ENCODE measurements at regions not wholly inside any gene's neighbourhood (a gene's known extent, or its start where the extent isn't known, plus 50 kb on each side); places are given as distances from the start of the nearest gene placed in this dataset.

GRCh38 chr5:124072570-124072969, 560.6 kb downstream of the CSNK1G3 start:
- Histone ChIP-seq H3K4ac (replicated peaks; ENCODE audit: insufficient read length, low read depth, low read length) (no peak overlapping the region), H3K18ac (ENCODE audit: extremely low read depth, low read length) (no peak overlapping the region), H2AK5ac (ENCODE audit: low read depth, low read length) (no peak overlapping the region), H3K79me2 (ENCODE audit: control insufficient read depth in 1 of 2, insufficient read depth in 2 of 2, low read length in 2 of 2) (no peaks in the 10 kb centered on the region), H4K8ac (ENCODE audit: extremely low read depth, insufficient read depth, low read length) (no peak overlapping the region), H3K14ac (ENCODE audit: insufficient read length) (no peak overlapping the region), H3K27ac (ENCODE audit: low read depth, low read length) (no peak overlapping the region), H3K23me2 (ENCODE audit: low read depth, low read length) (no peaks in the 10 kb centered on the region), H3K27me3 (replicated peaks in 1 of 4; ENCODE audit: control insufficient read depth in 3 of 4, extremely low read depth in 1 of 4, insufficient read depth in 3 of 4, low read length in 3 of 4) (no peaks in the 10 kb centered on the region), H3K79me1 (ENCODE audit: low read depth, low read length) (no peaks in the 10 kb centered on the region), H2BK15ac (ENCODE audit: low read length) (no peak overlapping the region), H4K91ac (replicated peaks; ENCODE audit: insufficient read length, low read length) (no peak overlapping the region), H3K56ac (replicated peaks; ENCODE audit: insufficient read length, low read depth, low read length) (no peak overlapping the region), H3K4me3 (ENCODE audit: extremely low read depth in 1 of 4, insufficient read depth in 2 of 4, low read depth in 3 of 4, low read length in 4 of 4) (no peak overlapping the region), H3K36me3 (ENCODE audit: control insufficient read depth in 2 of 4, insufficient read depth in 4 of 4, low read length in 3 of 4) (no peaks in the 10 kb centered on the region), H3K9ac (replicated peaks in 1 of 4; ENCODE audit: extremely low read depth in 1 of 4, low read depth in 3 of 4, low read length in 3 of 4) (no peak overlapping the region), H4K5ac (ENCODE audit: insufficient read length, low read depth, low read length) (no peak overlapping the region), H2BK120ac (replicated peaks; ENCODE audit: low read depth, low read length) (no peak overlapping the region), H3K23ac (ENCODE audit: insufficient read length) (no peak overlapping the region), H2BK20ac (ENCODE audit: low read length) (no peak overlapping the region), H3K4me1 (replicated peaks in 1 of 4; ENCODE audit: control insufficient read depth in 3 of 4, insufficient read depth in 4 of 4, low read length in 3 of 4) (no peaks in the 10 kb centered on the region), H2BK5ac (ENCODE audit: low read depth, low read length) (no peak overlapping the region), H2AFZ (ENCODE audit: low read length) (no peak overlapping the region), H3K4me2 (ENCODE audit: insufficient read depth in 1 of 2, low read depth in 2 of 2, low read length in 2 of 2) (no peak overlapping the region), H4K20me1 (replicated peaks in 1 of 2; ENCODE audit: control insufficient read depth in 1 of 2, insufficient read depth in 2 of 2, low read length in 2 of 2) (no peaks in the 10 kb centered on the region), H3K9me3 (ENCODE audit: insufficient read depth in 2 of 2, low read depth in 1 of 2, low read length in 1 of 2) (no peaks in the 10 kb centered on the region), H2BK12ac (ENCODE audit: low read depth, low read length) (no peak overlapping the region)
- DNase-seq (ENCODE audit: low read depth in 1 of 2, low spot score in 2 of 2) (no peak), FAIRE-seq (no peak)
- POLR2A ChIA-PET (ENCODE audit: partially characterized antibody): no interaction called here
- CTCF ChIA-PET (ENCODE audit: partially characterized antibody): no interaction called here
- TF ChIP-seq TEAD4 (IDR thresholded peaks at IDR 0.05; ENCODE audit: low read depth, low read length): no peak
- no peak for TF ChIP-seq SP4 (IDR thresholded peaks at IDR 0.05; ENCODE audit: low read length)
- TF ChIP-seq CEBPB (IDR thresholded peaks at IDR 0.05; ENCODE audit: low read depth, low read length): no peak
- no peak for TF ChIP-seq EZH2 (IDR thresholded peaks at IDR 0.05; ENCODE audit: low read depth, low read length, severe bottlenecking)
- no peak for TF ChIP-seq EGR1 (IDR thresholded peaks at IDR 0.05; ENCODE audit: borderline replicate concordance, low read depth, low read length)
- no peak for TF ChIP-seq RAD21 (IDR thresholded peaks at IDR 0.05 in 1 of 2, conservative IDR thresholded peaks at IDR 0.05 in 1 of 2; ENCODE audit: low read depth in 2 of 2, low read length in 2 of 2)
- TF ChIP-seq CHD1 (IDR thresholded peaks at IDR 0.05; ENCODE audit: low read depth, low read length): no peak
- no peak for TF ChIP-seq POLR2A (IDR thresholded peaks at IDR 0.05; ENCODE audit: control extremely low read depth in 1 of 2, low read depth in 2 of 2, low read length in 2 of 2)
- no peak for TF ChIP-seq BRCA1 (IDR thresholded peaks at IDR 0.05; ENCODE audit: low read depth, low read length)
- no peak for TF ChIP-seq POU5F1 (IDR thresholded peaks at IDR 0.05; ENCODE audit: low read depth, low read length)

Measured in H1 (cell line).